PFSK-1 (cell line): ENCODE measurements at regions not wholly inside any gene's neighbourhood (a gene's known extent, or its start where the extent isn't known, plus 50 kb on each side); places are given as distances from the start of the nearest gene placed in this dataset.

ENCODE experiments used
- POLR2AphosphoS5 ChIP-seq: IDR thresholded peaks from 2 replicates; pipeline ENCODE4 v1.6.1; 2012; ENCODE audit warnings: low read depth, mild to moderate bottlenecking, control low read depth, low read length, moderate library complexity
- SIN3A ChIP-seq: IDR thresholded peaks from 2 replicates; pipeline ENCODE4 v1.6.1; 2012; ENCODE audit warnings: mild to moderate bottlenecking, low read length, moderate library complexity, borderline replicate concordance; ENCODE audit not compliant: insufficient read depth
- TAF1 ChIP-seq: IDR thresholded peaks from 2 replicates; pipeline ENCODE4 v1.6.1; 2012; ENCODE audit warnings: low read length, control low read depth, borderline replicate concordance; ENCODE audit not compliant: insufficient read depth
- TF ChIP-seq, protein P1 (sequence below), 2 experiments: IDR thresholded peaks; 2 replicates each; pipeline versions ENCODE4 v1.6.1 to v1.8.0; 2011 to 2012; ENCODE audit warnings: low read depth in 2 of 2, low read length in 2 of 2, control low read depth in 1 of 2, inconsistent platforms in 1 of 2, mild to moderate bottlenecking in 1 of 2, moderate library complexity in 1 of 2; ENCODE audit not compliant: insufficient read depth in 1 of 2

DNA sequence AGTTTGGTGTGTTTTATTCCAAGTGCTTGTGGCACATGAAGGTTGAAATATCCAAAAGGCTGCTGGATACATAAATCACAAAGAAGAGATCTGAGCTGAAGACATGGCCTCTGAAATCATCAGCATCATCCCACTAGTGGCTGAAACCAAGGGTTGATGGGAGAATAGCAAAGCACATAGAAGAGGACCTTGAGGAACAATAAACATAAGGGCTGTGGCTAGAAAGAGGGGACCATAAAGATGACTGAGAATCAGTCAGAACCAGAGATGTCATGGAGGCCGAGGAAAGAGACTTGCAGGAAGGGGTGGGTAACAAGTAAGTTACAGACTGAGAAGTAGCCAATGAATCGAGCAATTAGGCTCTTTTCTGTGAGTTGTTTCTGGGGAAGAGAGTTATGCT is 116.8 kb downstream of the CDC42EP3 start:
- no peak for TF ChIP-seq POLR2AphosphoS5
- TF ChIP-seq, protein P1, sequence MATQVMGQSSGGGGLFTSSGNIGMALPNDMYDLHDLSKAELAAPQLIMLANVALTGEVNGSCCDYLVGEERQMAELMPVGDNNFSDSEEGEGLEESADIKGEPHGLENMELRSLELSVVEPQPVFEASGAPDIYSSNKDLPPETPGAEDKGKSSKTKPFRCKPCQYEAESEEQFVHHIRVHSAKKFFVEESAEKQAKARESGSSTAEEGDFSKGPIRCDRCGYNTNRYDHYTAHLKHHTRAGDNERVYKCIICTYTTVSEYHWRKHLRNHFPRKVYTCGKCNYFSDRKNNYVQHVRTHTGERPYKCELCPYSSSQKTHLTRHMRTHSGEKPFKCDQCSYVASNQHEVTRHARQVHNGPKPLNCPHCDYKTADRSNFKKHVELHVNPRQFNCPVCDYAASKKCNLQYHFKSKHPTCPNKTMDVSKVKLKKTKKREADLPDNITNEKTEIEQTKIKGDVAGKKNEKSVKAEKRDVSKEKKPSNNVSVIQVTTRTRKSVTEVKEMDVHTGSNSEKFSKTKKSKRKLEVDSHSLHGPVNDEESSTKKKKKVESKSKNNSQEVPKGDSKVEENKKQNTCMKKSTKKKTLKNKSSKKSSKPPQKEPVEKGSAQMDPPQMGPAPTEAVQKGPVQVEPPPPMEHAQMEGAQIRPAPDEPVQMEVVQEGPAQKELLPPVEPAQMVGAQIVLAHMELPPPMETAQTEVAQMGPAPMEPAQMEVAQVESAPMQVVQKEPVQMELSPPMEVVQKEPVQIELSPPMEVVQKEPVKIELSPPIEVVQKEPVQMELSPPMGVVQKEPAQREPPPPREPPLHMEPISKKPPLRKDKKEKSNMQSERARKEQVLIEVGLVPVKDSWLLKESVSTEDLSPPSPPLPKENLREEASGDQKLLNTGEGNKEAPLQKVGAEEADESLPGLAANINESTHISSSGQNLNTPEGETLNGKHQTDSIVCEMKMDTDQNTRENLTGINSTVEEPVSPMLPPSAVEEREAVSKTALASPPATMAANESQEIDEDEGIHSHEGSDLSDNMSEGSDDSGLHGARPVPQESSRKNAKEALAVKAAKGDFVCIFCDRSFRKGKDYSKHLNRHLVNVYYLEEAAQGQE (IDR thresholded peaks at IDR 0.05; ENCODE audit: insufficient read depth in 1 of 2, low read depth in 2 of 2, low read length in 2 of 2): no peak
- TF ChIP-seq TAF1: no peak
- TF ChIP-seq SIN3A: no peak
